NCI-H748 (cell line): ENCODE measurements at regions not wholly inside any gene's neighbourhood (a gene's known extent, or its start where the extent isn't known, plus 50 kb on each side); places are given as distances from the start of the nearest gene placed in this dataset.
"Not testable (repeated sequence)": the region's sequence is repeated elsewhere in the genome, so short reads cannot be mapped to it uniquely, and the experiment has no call there.

ENCODE experiments used
- DNase-seq: peaks from one replicate; lab custom pipeline; 2025; ENCODE audit not compliant: unreplicated experiment; lab: John Stamatoyannopoulos, UW

DNA sequence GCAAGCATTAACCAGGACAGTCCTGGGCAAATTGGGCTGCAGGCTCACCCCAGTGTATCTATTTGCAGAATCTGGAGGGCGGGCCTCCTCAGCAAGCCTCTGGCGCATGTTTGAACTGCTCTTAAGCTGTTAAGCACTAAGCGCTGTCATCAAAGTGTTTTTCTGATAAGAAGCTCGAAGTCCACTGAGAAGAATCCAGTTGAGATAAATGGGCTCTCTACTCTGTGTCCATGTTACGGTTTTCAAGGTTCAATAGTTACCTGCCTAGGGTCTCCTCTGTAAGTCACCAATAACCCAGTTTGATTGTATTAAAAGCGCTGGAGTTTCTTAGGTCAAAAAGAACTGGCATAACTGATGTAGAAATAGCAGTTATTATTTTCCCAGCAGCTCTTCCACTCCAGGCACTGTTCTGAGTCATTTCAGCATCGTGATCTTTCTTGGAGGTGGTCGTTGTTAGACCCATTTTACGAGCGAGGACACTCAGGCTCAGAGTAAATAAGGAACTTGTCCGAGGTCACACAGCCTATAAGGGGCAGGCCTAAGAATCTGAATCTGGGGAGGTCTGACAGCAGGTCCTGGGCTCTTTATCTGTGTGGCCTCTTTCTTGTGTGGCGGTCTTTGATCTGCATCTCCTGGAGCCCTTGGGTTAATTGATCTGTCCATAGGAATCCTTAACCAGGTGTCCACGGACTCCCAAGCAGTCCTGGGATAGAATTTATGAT is 207.4 kb upstream of the ZNF217 start:
- DNase-seq = no peak

- DNase-seq = no peak
Observed at GRCh38 chr20:53800418-53800817, 206.8 kb upstream of the ZNF217 start.

DNA sequence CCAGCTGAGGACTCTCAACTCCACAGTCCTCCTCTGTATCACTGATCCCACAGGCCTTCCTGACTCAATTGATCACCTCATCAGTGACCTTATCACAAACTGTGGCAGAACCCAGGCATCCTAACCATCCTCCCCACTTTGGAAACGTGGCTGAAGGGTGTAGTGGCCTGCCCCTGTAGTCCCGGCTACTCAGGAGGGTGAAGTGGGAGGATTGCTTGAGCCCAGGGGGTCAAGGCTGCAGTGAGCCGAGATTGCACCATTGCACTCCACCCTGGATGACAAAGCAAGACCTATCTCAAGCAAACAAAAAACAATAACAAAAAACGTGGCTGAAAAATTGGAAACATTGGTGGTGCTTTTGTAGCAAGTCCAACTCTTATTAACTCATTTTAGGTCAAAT is 203.4 kb upstream of the ZNF217 start:
- DNase-seq = no peak

- no peak for DNase-seq
Observed at GRCh38 chr20:53795170-53795569, 201.5 kb upstream of the ZNF217 start.

GRCh38 chr20:53794529-53795115 is 201.0 kb upstream of the ZNF217 start:
- DNase-seq = no peak

GRCh38 chr20:53793783-53794383 is 200.2 kb upstream of the ZNF217 start:
- no peak for DNase-seq

DNA sequence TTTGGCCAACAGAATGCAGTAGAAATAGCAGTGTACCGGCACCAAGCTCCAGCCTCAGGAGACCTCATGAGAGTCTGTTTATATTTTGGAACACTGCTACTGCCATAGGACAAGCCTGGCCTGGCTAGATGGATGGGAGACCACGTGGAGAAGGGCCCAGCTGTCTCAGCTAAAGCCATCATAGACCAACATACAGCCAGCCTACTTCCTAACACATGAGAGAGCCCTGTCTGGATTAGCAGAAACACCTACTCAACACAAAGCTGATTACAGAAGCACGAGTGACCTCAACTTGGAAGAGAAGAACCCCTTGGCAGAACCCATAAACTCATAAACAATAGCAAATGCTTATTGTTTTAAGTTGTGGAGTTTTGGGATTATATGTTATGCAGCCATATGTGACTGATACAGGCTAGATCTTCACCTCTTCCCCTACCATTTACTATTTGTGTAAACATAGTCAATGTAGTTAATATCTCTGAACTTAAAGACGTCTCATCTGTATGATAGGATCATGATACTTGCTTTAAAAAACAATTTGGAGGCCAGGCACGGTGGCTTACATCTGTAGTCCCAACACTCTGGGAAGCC is 199.4 kb upstream of the ZNF217 start:
- no peak for DNase-seq

- no peak for DNase-seq
Observed at GRCh38 chr20:53789989-53790675, 196.5 kb upstream of the ZNF217 start.

- no peak for DNase-seq
Observed at GRCh38 chr20:53788253-53789022, 194.8 kb upstream of the ZNF217 start.

GRCh38 chr20:53787491-53787931 is 193.9 kb upstream of the ZNF217 start:
- not testable (repeated sequence) for DNase-seq

DNA sequence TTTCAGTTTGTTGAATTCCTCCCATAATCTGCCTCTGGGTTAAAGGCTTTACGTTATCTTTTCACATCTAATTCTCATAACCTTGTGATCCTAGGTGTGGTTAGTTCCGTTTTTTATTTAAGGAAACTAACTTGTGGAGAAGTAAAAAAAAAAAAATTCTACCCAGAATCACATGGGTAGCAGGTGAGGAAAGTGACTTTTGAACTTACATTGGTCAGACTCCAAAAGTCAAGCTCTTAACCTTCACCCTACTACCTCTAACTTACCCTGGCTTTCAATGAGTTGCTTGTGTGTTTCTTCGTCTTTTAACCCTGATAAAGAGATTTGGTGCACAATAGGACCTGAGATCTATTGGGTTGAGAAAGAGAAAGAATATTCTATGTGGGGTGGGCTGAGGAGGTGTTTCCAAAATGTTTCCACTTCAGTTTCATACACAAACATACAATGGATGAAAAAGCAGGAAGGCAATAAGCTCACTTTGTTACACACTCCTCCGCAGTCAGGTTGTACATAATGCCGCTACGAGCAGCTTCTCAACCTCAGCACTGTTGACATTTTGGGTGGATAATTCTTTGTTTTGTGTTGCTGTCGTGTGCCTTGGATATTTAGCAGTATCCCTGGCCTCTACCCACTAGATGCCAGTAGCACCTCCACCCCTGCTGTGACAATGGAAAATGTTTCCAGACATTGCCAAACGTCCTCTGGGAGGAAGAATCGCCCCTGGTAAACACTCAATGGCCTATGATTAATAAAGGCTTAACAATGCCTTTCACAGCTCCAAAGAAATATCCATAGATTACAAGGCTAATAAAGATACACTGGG is 193.0 kb upstream of the ZNF217 start:
- DNase-seq = no peak

GRCh38 chr20:53786071-53786444 is 192.4 kb upstream of the ZNF217 start:
- no peak for DNase-seq

DNA sequence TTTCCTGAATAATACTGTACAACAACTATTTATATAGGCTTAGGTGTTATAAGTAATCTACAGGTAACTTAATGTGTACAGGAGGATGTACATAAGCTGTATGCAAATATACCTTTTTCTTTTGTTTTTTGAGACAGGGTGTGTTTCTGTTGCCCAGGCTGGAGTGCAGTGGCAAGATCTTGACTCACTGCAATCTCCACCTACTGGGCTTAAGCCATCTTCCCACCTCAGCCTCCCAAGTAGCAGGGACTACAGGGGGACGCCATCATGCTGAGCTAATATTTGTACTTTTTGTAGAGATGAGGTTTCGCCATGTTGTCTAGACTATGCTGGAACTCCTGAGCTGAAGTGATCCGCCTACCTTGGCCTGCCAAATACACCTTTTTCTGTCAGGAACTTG is 191.7 kb upstream of the ZNF217 start:
- no peak for DNase-seq

DNA sequence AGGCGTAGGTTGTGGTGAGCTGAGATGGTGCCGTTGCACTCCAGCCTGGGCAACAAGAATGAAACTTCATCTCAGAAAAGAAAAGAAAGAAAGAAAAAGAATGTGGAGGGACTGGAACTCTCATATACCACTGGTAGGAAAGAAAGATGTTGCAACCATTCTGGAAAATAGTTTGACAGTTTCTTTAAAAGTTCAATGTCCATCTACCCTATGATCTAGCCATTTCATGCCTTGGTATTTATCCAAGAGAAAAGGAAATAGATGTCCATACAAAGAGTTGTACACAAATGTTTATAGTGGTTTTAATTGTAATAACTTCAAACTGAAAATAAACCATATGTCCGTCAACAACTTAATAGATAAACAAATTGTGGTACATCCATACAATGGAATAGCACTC is 190.1 kb upstream of the ZNF217 start:
- DNase-seq = no peak

GRCh38 chr20:53782612-53783246 is 189.1 kb upstream of the ZNF217 start:
- no peak for DNase-seq

- DNase-seq = no peak
Observed at GRCh38 chr20:53779822-53780221, 186.2 kb upstream of the ZNF217 start.

DNA sequence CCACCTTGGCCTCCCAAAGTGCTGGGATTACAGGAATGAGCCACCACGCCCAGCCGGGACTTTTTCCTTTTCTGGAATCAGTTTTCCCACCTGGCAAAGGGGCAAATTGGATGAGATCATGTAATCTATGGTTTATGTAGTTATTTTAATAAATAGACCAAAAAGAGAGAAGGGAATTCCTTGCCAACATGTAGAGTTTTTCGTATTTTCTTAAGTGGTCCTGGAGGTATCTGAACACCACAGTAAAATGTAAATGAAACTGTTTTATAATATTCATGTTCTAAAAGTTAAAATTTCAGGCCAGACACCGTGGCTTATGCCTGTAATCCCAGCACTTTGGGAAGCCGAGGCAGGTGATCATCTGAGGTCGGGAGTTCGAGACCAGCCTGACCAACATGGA is 185.1 kb upstream of the ZNF217 start:
- no peak for DNase-seq

DNA sequence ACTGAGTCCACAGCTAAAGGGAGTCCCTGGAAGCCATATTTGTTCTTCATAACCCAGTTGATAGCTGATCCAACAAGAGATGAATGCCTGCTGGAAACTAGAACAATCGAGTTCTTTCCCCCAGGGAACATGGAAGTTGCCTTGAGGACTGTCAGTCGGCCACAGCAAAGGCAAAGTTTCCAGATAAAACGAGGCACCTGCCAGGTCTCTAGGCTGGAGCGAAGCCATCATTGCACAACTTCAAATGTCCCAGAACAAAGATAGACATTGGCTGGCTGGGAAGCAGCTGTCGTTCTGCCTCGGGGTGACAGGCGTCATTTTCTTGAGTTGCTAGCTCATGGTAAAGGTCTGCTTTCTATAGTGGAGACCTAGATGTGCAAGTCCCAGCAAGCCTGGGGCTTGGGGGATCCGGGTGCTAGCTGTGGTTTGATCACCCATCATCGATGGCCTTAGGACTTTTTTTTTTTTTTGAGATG is 184.4 kb upstream of the ZNF217 start:
- DNase-seq = no peak

GRCh38 chr20:53777402-53777801 is 183.8 kb upstream of the ZNF217 start:
- DNase-seq = not testable (repeated sequence)
